Lower leg skin (tissue), 4 donors: ENCODE measurements at regions not wholly inside any gene's neighbourhood (a gene's known extent, or its start where the extent isn't known, plus 50 kb on each side); places are given as distances from the start of the nearest gene placed in this dataset.

Experiments used
- DNase-seq, 2 donors: peaks; one replicate each; pipeline ENCODE4 v3.0.0-alpha.2; 2019; ENCODE audit warnings: low spot score in 2 of 2
- H3K4me3 ChIP-seq: fragments of 200-600 bp; sonication (generic); 2 replicates; pipeline ENCODE4 v1.5.1; 2017; ENCODE audit warnings: mild to moderate bottlenecking, low read depth; ENCODE audit not compliant: poor library complexity, severe bottlenecking
- CTCF ChIP-seq, 3 donors: fragments of 450-650 bp; IDR thresholded peaks; one replicate each; pipeline ENCODE4 v1.5.1; 2016; ENCODE audit warnings: antibody characterized with exemption in 3 of 3, mild to moderate bottlenecking in 3 of 3, moderate library complexity in 2 of 3
- POLR2A ChIP-seq, 2 donors: fragments of 450-650 bp; IDR thresholded peaks; one replicate each; pipeline ENCODE4 v1.6.1; 2016 to 2017; ENCODE audit warnings: antibody characterized with exemption in 2 of 2, mild to moderate bottlenecking in 1 of 2, moderate library complexity in 1 of 2
- WGBS, 2 donors: methylation state at CpG; one replicate each; pipeline ENCODE4 v1.1.5; 2018; 5-methylcytosine and 5-hydroxymethylcytosine counted together
- intact Hi-C: fragments of 100-400 bp; cut with DNase I; formaldehyde crosslinking; loops from one replicate; pipeline ENCODE4 v1.15.0; 2023; ENCODE audit warnings: low total_unique reads

- TF ChIP-seq POLR2A (IDR thresholded peaks at IDR 0.05) (no peak), CTCF (IDR thresholded peaks at IDR 0.05) (no peak)
- no peak for DNase-seq
- 85 to 94% methylated on average over 5 of the region's 5 CpGs for whole genome bisulfite sequencing, 2 donors
- H3K4me3 ChIP-seq: no peak overlapping the region
- intact Hi-C loops: no loop called here
Measured at GRCh38 chr17:72344613-72345012, 223.8 kb downstream of the SOX9 start.

GRCh38 chr17:72345088-72345487, 224.3 kb downstream of the SOX9 start:
- intact Hi-C loops: no loop called here
- TF ChIP-seq CTCF (IDR thresholded peaks at IDR 0.05) (no peak), POLR2A (IDR thresholded peaks at IDR 0.05) (no peak)
- DNase-seq: no peak
- 86 to 95% methylated on average over 3 of the region's 3 CpGs for WGBS, 2 donors
- H3K4me3 ChIP-seq: no peak overlapping the region

GRCh38 chr17:72345536-72345935, 224.7 kb downstream of the SOX9 start:
- TF ChIP-seq POLR2A (IDR thresholded peaks at IDR 0.05) (no peak), CTCF (IDR thresholded peaks at IDR 0.05) (no peak)
- H3K4me3 ChIP-seq: no peak overlapping the region
- WGBS, 2 donors: 92 to 95% methylated on average over 5 of the region's 5 CpGs
- intact Hi-C loops: no loop called here
- DNase-seq: no peak

GRCh38 chr17:72346306-72346705, 225.5 kb downstream of the SOX9 start:
- TF ChIP-seq POLR2A (IDR thresholded peaks at IDR 0.05) (no peak), CTCF (IDR thresholded peaks at IDR 0.05) (no peak)
- intact Hi-C loops: no loop called here
- H3K4me3 ChIP-seq: no peak overlapping the region
- WGBS, 2 donors: 81 to 85% methylated on average over 5 of the region's 5 CpGs
- no peak for DNase-seq

GRCh38 chr17:72349011-72349410, 228.2 kb downstream of the SOX9 start:
- TF ChIP-seq CTCF (IDR thresholded peaks at IDR 0.05) (no peak), POLR2A (IDR thresholded peaks at IDR 0.05) (no peak)
- intact Hi-C loops: no loop called here
- WGBS, 2 donors: 70 to 94% methylated on average over 4 of the region's 4 CpGs
- DNase-seq: no peak
- no peak overlapping the region for H3K4me3 ChIP-seq

- no peak for DNase-seq
- WGBS, 2 donors: 51% methylated on average over 13 of the region's 13 CpGs
- no peak overlapping the region for H3K4me3 ChIP-seq
- TF ChIP-seq POLR2A (IDR thresholded peaks at IDR 0.05) (no peak), CTCF (IDR thresholded peaks at IDR 0.05) (no peak)
- intact Hi-C loops: no loop called here
Measured at GRCh38 chr17:72349491-72349995, 228.7 kb downstream of the SOX9 start.
